PC-3 (cell line): ENCODE measurements at regions not wholly inside any gene's neighbourhood (a gene's known extent, or its start where the extent isn't known, plus 50 kb on each side); places are given as distances from the start of the nearest gene placed in this dataset.

Source experiments
- ATAC-seq: fragments of 200-7000 bp; cut with Tn5 transposase; 2 replicates; pipeline ENCODE4 v1.9.1; 2020; ENCODE audit warnings: mild to moderate bottlenecking, moderate library complexity
- BruUV-seq: library from RNA; stranded (reverse); fragments of 400-500 nt; replicated peaks from 2 replicates; lab custom pipeline; 2021; lab: Mats Ljungman, UMichigan
- CTCF ChIA-PET: fragments of 300-600 bp; sonication (Branson Sonifier 250); formaldehyde crosslinking; loops from one replicate; lab custom pipeline; 2022; ENCODE audit warnings: antibody characterized with exemption; lab: Charles Lee
- POLR2A ChIA-PET: fragments of 300-600 bp; sonication (Branson Sonifier 250); formaldehyde crosslinking; loops from one replicate; lab custom pipeline; 2022; ENCODE audit warnings: antibody characterized with exemption; ENCODE audit not compliant: unreplicated experiment; lab: Charles Lee
- DNase-seq: peaks from one replicate; pipeline ENCODE4 v3.0.0-alpha.2; 2015
- H2AFZ ChIP-seq: fragments of 300-600 bp; sonication (generic); 2 replicates; pipeline ENCODE4 v1.6.0; 2016; ENCODE audit warnings: antibody characterized with exemption, low read length
- H3F3A ChIP-seq: fragments of 300-600 bp; sonication (generic); one replicate; pipeline ENCODE4 v1.6.0; 2017; ENCODE audit warnings: antibody characterized with exemption, low read length, control low read depth, mild to moderate bottlenecking; ENCODE audit not compliant: unreplicated experiment
- H3K27ac ChIP-seq: fragments of 300-600 bp; sonication (generic); 2 replicates; pipeline ENCODE4 v1.5.1; 2016; ENCODE audit warnings: mild to moderate bottlenecking, low read length
- H3K27me3 ChIP-seq: fragments of 300-600 bp; sonication (generic); 2 replicates; pipeline ENCODE4 v1.6.1; 2016; ENCODE audit warnings: low read length, mixed read lengths
- H3K36me3 ChIP-seq: fragments of 300-600 bp; sonication (generic); 2 replicates; pipeline ENCODE4 v1.6.1; 2016; ENCODE audit warnings: low read depth, mixed run types, low read length, mixed read lengths
- H3K4me1 ChIP-seq: fragments of 300-600 bp; sonication (generic); 2 replicates; pipeline ENCODE4 v1.5.1; 2016; ENCODE audit warnings: low read length; ENCODE audit not compliant: insufficient read depth
- H3K4me2 ChIP-seq: fragments of 300-600 bp; sonication (generic); 2 replicates; pipeline ENCODE4 v1.6.0; 2016; ENCODE audit warnings: low read length
- H3K4me3 ChIP-seq: fragments of 300-600 bp; sonication (generic); 2 replicates; pipeline ENCODE4 v1.5.1; 2016; ENCODE audit warnings: mild to moderate bottlenecking, low read length, mixed read lengths
- H3K79me2 ChIP-seq: fragments of 300-600 bp; sonication (generic); 2 replicates; pipeline ENCODE4 v1.6.1; 2017; ENCODE audit warnings: low read length, mixed read lengths
- H3K9ac ChIP-seq: fragments of 300-600 bp; sonication (generic); 2 replicates; pipeline ENCODE4 v1.6.0; 2016; ENCODE audit warnings: mild to moderate bottlenecking, low read length
- H3K9me2 ChIP-seq: fragments of 300-600 bp; sonication (generic); replicated peaks from 2 replicates; pipeline ENCODE4 v1.6.1; 2016; ENCODE audit warnings: mixed run types, low read length, mixed read lengths
- H3K9me3 ChIP-seq: fragments of 300-600 bp; sonication (generic); 2 replicates; pipeline ENCODE4 v1.6.1; 2016; ENCODE audit warnings: low read length, mixed read lengths
- H4K20me1 ChIP-seq: fragments of 300-600 bp; sonication (generic); 2 replicates; pipeline ENCODE4 v1.6.1; 2016; ENCODE audit warnings: low read length, mixed read lengths
- EZH2 ChIP-seq: fragments of 300-600 bp; sonication (generic); IDR thresholded peaks from one replicate; pipeline ENCODE4 v1.6.1; 2017; ENCODE audit warnings: antibody characterized with exemption, mild to moderate bottlenecking, low read length; ENCODE audit not compliant: unreplicated experiment
- EZH2phosphoT487 ChIP-seq: fragments of 300-600 bp; sonication (generic); IDR thresholded peaks from 2 replicates; pipeline ENCODE4 v1.6.1; 2018; ENCODE audit warnings: mild to moderate bottlenecking, antibody characterized with exemption, low read length, borderline replicate concordance
- intact Hi-C: fragments of 100-400 bp; cut with micrococcal nuclease; formaldehyde crosslinking; loops from 2 replicates; pipeline ENCODE4 v1.9.0; 2023
- TF ChIP-seq, protein P1 (sequence below): fragments of 300-600 bp; sonication (generic); conservative IDR thresholded peaks from 2 replicates; pipeline ENCODE4 v1.5.1; 2017; ENCODE audit warnings: antibody characterized with exemption, low read depth, mild to moderate bottlenecking, low read length

DNA sequence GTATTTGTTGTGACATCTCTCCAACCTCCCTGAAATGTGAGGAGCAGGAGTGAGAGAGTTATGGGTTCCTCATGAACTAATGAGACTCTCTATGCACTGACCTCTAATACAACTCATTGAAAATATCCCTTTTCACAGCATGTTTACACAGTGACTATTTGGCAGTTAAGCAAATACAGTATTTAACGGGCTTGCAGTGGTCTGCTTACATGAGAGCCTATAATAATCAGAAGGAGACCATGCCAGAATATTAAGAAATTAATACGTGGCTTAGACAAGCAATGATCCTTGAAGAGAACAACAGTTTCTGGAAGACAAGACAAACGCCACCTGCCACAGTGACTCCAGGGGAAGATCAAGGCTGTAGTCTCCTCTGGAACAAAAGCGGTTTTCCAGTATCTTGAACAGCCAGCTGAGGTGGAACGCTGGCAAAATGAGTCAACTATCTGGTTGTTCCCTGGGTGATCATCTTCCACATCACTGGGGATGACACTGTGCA lies 424.5 kb downstream of the DMAC1 start:
- Histone ChIP-seq H4K20me1 (no peaks in the 10 kb centered on the region), H3K27ac (no peak overlapping the region), H3K36me3 (no peaks in the 10 kb centered on the region), H3K79me2 (no peaks in the 10 kb centered on the region), H3F3A (no peaks in the 10 kb centered on the region), H3K4me3 (no peak overlapping the region), H3K9me2 (no peaks in the 10 kb centered on the region), H3K9me3 (no peaks in the 10 kb centered on the region), H3K4me2 (no peak overlapping the region), H3K4me1 (no peaks in the 10 kb centered on the region), H3K27me3 (no peaks in the 10 kb centered on the region), H2AFZ (no peak overlapping the region), H3K9ac (no peak overlapping the region)
- TF ChIP-seq, protein P1, sequence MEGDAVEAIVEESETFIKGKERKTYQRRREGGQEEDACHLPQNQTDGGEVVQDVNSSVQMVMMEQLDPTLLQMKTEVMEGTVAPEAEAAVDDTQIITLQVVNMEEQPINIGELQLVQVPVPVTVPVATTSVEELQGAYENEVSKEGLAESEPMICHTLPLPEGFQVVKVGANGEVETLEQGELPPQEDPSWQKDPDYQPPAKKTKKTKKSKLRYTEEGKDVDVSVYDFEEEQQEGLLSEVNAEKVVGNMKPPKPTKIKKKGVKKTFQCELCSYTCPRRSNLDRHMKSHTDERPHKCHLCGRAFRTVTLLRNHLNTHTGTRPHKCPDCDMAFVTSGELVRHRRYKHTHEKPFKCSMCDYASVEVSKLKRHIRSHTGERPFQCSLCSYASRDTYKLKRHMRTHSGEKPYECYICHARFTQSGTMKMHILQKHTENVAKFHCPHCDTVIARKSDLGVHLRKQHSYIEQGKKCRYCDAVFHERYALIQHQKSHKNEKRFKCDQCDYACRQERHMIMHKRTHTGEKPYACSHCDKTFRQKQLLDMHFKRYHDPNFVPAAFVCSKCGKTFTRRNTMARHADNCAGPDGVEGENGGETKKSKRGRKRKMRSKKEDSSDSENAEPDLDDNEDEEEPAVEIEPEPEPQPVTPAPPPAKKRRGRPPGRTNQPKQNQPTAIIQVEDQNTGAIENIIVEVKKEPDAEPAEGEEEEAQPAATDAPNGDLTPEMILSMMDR, result no peak
- TF ChIP-seq EZH2phosphoT487, result no peak
- TF ChIP-seq EZH2, result no peak
- ChIA-PET CTCF (no interaction called here), POLR2A (no interaction called here)
- BruUV-seq, result no TSS peak
- ATAC-seq, result peak; percentile 51
- intact Hi-C loops, result no loop called here
- DNase-seq, result peak; percentile 16

DNA sequence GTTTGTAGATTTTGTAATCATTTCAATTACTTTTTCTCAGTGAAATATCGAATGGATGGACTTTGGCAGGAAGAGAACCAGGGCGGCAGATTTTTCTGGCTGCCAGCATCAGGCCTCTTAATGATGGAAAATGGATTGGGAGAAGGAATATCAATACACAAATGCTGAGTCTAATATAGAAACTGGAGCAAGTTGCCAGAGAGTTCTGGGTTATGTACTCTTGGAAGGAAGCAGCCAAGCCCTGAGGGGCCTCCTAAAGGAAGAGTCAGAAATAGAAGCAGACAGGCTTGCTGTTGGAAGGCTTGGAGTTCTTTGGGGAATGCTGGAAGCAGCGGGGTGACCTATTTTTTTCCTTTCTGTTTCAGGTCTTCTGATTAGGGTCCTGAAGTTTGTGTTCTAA lies 428.6 kb downstream of the DMAC1 start:
- no peaks in the 10 kb centered on the region for H3K79me2 ChIP-seq
- H4K20me1 ChIP-seq, result no peaks in the 10 kb centered on the region
- intact Hi-C loops, result no loop called here
- DNase-seq (no peak), ATAC-seq (no peak)
- H3K4me2 ChIP-seq, result no peak overlapping the region
- ChIA-PET POLR2A (no interaction called here), CTCF (no interaction called here)
- no peak overlapping the region for H3K4me3 ChIP-seq
- no peaks in the 10 kb centered on the region for H3K9me2 ChIP-seq
- H3K36me3 ChIP-seq, result no peaks in the 10 kb centered on the region
- no peaks in the 10 kb centered on the region for H3F3A ChIP-seq
- BruUV-seq, result no TSS peak
- no peaks in the 10 kb centered on the region for H3K4me1 ChIP-seq
- no peaks in the 10 kb centered on the region; the same call in 1 of the 2 replicates for H3K27me3 ChIP-seq
- H3K9me3 ChIP-seq, result no peaks in the 10 kb centered on the region
- TF ChIP-seq, protein P1, result no peak
- TF ChIP-seq EZH2, result no peak
- TF ChIP-seq EZH2phosphoT487, result no peak
- no peak overlapping the region for H2AFZ ChIP-seq
- no peak overlapping the region for H3K27ac ChIP-seq
- no peak overlapping the region for H3K9ac ChIP-seq

DNA sequence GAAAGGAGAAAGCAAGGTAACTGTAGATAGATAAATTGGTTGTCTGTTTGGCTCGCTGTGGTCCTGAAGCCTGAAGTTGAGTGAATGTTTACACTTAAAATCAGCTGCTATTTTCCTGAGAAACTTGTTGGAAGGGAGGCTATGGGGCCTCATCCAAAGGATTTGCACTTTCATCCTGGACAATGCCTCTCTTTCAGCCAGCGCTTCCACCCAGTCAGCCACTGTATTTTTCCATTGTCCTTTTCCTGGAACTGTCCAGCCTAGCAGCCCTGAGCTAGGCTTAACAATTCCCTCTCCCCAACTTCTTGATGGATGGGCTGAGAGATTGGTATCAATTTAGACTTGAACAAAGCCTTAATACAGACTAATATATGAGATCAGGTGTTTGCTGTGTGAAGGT lies 429.2 kb downstream of the DMAC1 start:
- no peak overlapping the region for H3K27ac ChIP-seq
- no peaks in the 10 kb centered on the region; the same call in 1 of the 2 replicates for H3K27me3 ChIP-seq
- CTCF ChIA-PET, result no interaction called here
- no TSS peak for BruUV-seq
- H3K9me2 ChIP-seq, result no peaks in the 10 kb centered on the region
- H4K20me1 ChIP-seq, result no peaks in the 10 kb centered on the region
- no peak overlapping the region for H3K4me2 ChIP-seq
- H3K9ac ChIP-seq, result no peak overlapping the region
- H2AFZ ChIP-seq, result no peak overlapping the region
- H3K4me1 ChIP-seq, result no peaks in the 10 kb centered on the region
- ATAC-seq (no peak), DNase-seq (no peak)
- intact Hi-C loops, result no loop called here
- no peaks in the 10 kb centered on the region for H3F3A ChIP-seq
- POLR2A ChIA-PET, result no interaction called here
- no peaks in the 10 kb centered on the region for H3K79me2 ChIP-seq
- H3K4me3 ChIP-seq, result no peak overlapping the region
- H3K9me3 ChIP-seq, result no peaks in the 10 kb centered on the region
- no peak for TF ChIP-seq EZH2
- TF ChIP-seq, protein P1, result no peak
- TF ChIP-seq EZH2phosphoT487, result no peak
- H3K36me3 ChIP-seq, result no peaks in the 10 kb centered on the region
